NCI-H2227 treated with DMSO at 0.1 percent for 48 hours (cell line): ENCODE measurements at regions not wholly inside any gene's neighbourhood (a gene's known extent, or its start where the extent isn't known, plus 50 kb on each side); places are given as distances from the start of the nearest gene placed in this dataset.
"Not testable (repeated sequence)": the region's sequence is repeated elsewhere in the genome, so short reads cannot be mapped to it uniquely, and the experiment has no call there.

Experiments
- DNase-seq: peaks from one replicate; lab custom pipeline; 2025; lab: John Stamatoyannopoulos, UW

- DNase-seq: no peak
These were observed 593.8 kb downstream of the TRHDE start for GRCh38 chr12:72865921-72866320.

- DNase-seq: no peak
These were observed 596.9 kb downstream of the TRHDE start for GRCh38 chr12:72869024-72869423.

GRCh38 chr12:72872238-72872887, 600.2 kb downstream of the TRHDE start:
- peak; percentile 85 for DNase-seq

GRCh38 chr12:72872996-72873395, 600.8 kb downstream of the TRHDE start:
- DNase-seq: peak; percentile 86

GRCh38 chr12:72876092-72876491, 603.9 kb downstream of the TRHDE start:
- no peak for DNase-seq

GRCh38 chr12:72888693-72889092, 616.5 kb downstream of the TRHDE start:
- DNase-seq: no peak

- DNase-seq: no peak
These were observed 617.6 kb downstream of the TRHDE start for GRCh38 chr12:72889791-72890190.

- no peak for DNase-seq
These were observed 629.5 kb downstream of the TRHDE start for GRCh38 chr12:72901685-72902084.

- no peak for DNase-seq
These were observed 653.5 kb downstream of the TRHDE start for GRCh38 chr12:72925716-72926115.

GRCh38 chr12:72931838-72932237, 659.7 kb downstream of the TRHDE start:
- not testable (repeated sequence) for DNase-seq

- DNase-seq: no peak
These were observed 665.3 kb downstream of the TRHDE start for GRCh38 chr12:72937486-72937885.

- no peak for DNase-seq
These were observed 685.3 kb downstream of the TRHDE start for GRCh38 chr12:72957454-72957853.

GRCh38 chr12:72966684-72967083, 694.5 kb downstream of the TRHDE start:
- no peak for DNase-seq

- no peak for DNase-seq
These were observed 702.9 kb downstream of the TRHDE start for GRCh38 chr12:72974954-72975555.

GRCh38 chr12:72978999-72979398, 706.8 kb downstream of the TRHDE start:
- no peak for DNase-seq

- DNase-seq: no peak
These were observed 710.2 kb downstream of the TRHDE start for GRCh38 chr12:72982356-72982755.

GRCh38 chr12:72986963-72987362, 714.8 kb downstream of the TRHDE start:
- no peak for DNase-seq

GRCh38 chr12:72989458-72989947, 717.3 kb downstream of the TRHDE start:
- no peak for DNase-seq

- not testable (repeated sequence) for DNase-seq
These were observed 722.9 kb downstream of the TRHDE start for GRCh38 chr12:72995029-72995428.

- no peak for DNase-seq
These were observed 723.4 kb downstream of the TRHDE start for GRCh38 chr12:72995616-72996015.

GRCh38 chr12:73001806-73002205, 729.6 kb downstream of the TRHDE start:
- not testable (repeated sequence) for DNase-seq

GRCh38 chr12:73002504-73002903, 730.3 kb downstream of the TRHDE start:
- not testable (repeated sequence) for DNase-seq

- not testable (repeated sequence) for DNase-seq
These were observed 737.1 kb downstream of the TRHDE start for GRCh38 chr12:73009138-73009834.
